ENCODE measurements at regions not wholly inside any gene's neighbourhood (a gene's known extent, or its start where the extent isn't known, plus 50 kb on each side); places are given as distances from the start of the nearest gene placed in this dataset.
A peak's percentile ranks its signal among the peaks of the same experiment; 100 is the strongest.

- TF ChIP-seq EP300 (IDR thresholded peaks at IDR 0.05) (no peak), POLR2A (IDR thresholded peaks at IDR 0.05) (no peak), CTCF (IDR thresholded peaks at IDR 0.05) (no peak)
- Histone ChIP-seq H3K27ac (peak overlapping the region in 1 of 2 donors; percentile 38), H3K9me3 (no peaks in the 10 kb centered on the region), H3K4me3 (no peak overlapping the region), H3K27me3 (no peaks in the 10 kb centered on the region), H3K36me3 (no peaks in the 10 kb centered on the region), H3K4me1 (ENCODE audit: insufficient read depth) (no peaks in the 10 kb centered on the region)
- intact Hi-C loops (cut with DNase I), result no loop called here
- DNase-seq, result peak; percentile 60 to 69 (median 61)
- WGBS, 3 donors, result 2% methylated on average over 8 of the region's 8 CpGs
These were observed 95.9 kb upstream of the SPTBN1 start for GRCh38 chr2:54360055-54360792.

GRCh38 chr2:54364409-54364808 lies 91.7 kb upstream of the SPTBN1 start:
- TF ChIP-seq EP300 (IDR thresholded peaks at IDR 0.05), result no peak
- no peak for TF ChIP-seq POLR2A (IDR thresholded peaks at IDR 0.05)
- no peak for TF ChIP-seq CTCF (IDR thresholded peaks at IDR 0.05)
- Histone ChIP-seq H3K9me3 (no peaks in the 10 kb centered on the region), H3K27me3 (no peaks in the 10 kb centered on the region), H3K27ac (no peak overlapping the region), H3K36me3 (no peaks in the 10 kb centered on the region), H3K4me3 (no peak overlapping the region), H3K4me1 (ENCODE audit: insufficient read depth) (no peaks in the 10 kb centered on the region)
- intact Hi-C loops (cut with DNase I), result no loop called here
- no peak for DNase-seq
- 82 to 93% (median 93%) methylated on average over 3 of the region's 3 CpGs for WGBS, 3 donors

DNA sequence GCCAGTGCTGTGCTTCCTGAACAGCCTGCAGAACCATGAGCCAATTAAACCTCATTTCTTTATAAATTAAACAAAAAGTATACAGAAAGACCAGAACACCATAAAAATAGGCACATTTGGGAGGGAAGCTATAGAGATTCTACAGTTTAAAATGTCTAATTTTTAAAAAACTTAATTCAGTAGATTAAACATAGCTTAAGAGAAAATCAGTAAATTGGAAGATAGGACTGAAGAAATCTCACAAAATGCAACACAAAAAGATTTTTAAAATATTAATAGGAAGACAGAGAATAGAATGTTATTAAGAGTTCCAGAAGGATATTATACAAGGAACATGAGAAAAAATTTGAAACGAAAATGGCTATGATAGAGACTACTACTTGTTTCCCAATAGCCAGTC lies 90.5 kb upstream of the SPTBN1 start:
- intact Hi-C loops (cut with DNase I), result no loop called here
- H3K27me3 ChIP-seq, result no peaks in the 10 kb centered on the region

GRCh38 chr2:54366487-54367280 lies 89.4 kb upstream of the SPTBN1 start:
- 92 to 94% (median 93%) methylated on average over 3 of the region's 3 CpGs for WGBS, 3 donors
- Histone ChIP-seq H3K9me3 (no peaks in the 10 kb centered on the region), H3K27ac (no peak overlapping the region), H3K4me3 (no peak overlapping the region), H3K4me1 (ENCODE audit: insufficient read depth) (peaks cover 7% of the 10 kb centered on the region), H3K27me3 (no peaks in the 10 kb centered on the region), H3K36me3 (no peaks in the 10 kb centered on the region)
- intact Hi-C loops (cut with DNase I), result no loop called here
- DNase-seq, result no peak
- TF ChIP-seq EP300 (IDR thresholded peaks at IDR 0.05), result no peak
- no peak for TF ChIP-seq CTCF (IDR thresholded peaks at IDR 0.05)
- no peak for TF ChIP-seq POLR2A (IDR thresholded peaks at IDR 0.05)

More for the DNA sequence above, 90.5 kb upstream of the SPTBN1 start:
- no peak for DNase-seq
- Histone ChIP-seq H3K4me1 (ENCODE audit: insufficient read depth) (peaks cover 3% of the 10 kb centered on the region), H3K36me3 (no peaks in the 10 kb centered on the region), H3K27ac (no peak overlapping the region), H3K4me3 (no peak overlapping the region), H3K9me3 (no peaks in the 10 kb centered on the region)
- TF ChIP-seq EP300 (IDR thresholded peaks at IDR 0.05), result no peak
- 91 to 98% (median 95%) methylated on average over 1 of the region's 1 CpG for WGBS, 3 donors

Measured in ovary (tissue), 7 donors.